Heart left ventricle (tissue), 13 donors: ENCODE measurements at regions not wholly inside any gene's neighbourhood (a gene's known extent, or its start where the extent isn't known, plus 50 kb on each side); places are given as distances from the start of the nearest gene placed in this dataset.

Experiments
- POLR2A ChIP-seq, 2 donors: fragments of 450-650 bp; IDR thresholded peaks; one replicate each; pipeline ENCODE4 v1.6.1; 2017; ENCODE audit warnings: antibody characterized with exemption in 2 of 2, mild to moderate bottlenecking in 2 of 2, moderate library complexity in 2 of 2
- TF ChIP-seq, protein P1 (sequence below), 12 donors: fragments of 200-600 bp; sonication (generic) in 4 of 12; IDR thresholded peaks; one replicate each; pipeline versions ENCODE4 v1.5.0 to v1.8.0; 2018 to 2022; ENCODE audit warnings: antibody characterized with exemption in 12 of 12, mild to moderate bottlenecking in 5 of 12
- donor health status: ischemic (EF 13 %, LVEDD 7.1; RV severe dilation, severe dysfunction).
- donor health status: DM: no; HTN: yes; CAD: no.
- donor health status: DM: no; HTN: no; CAD: no.
- donor health status: ischemic (EF 25% LVEDD 6.9; RV normal size, moderate dysfunction).
- donor health status: ischemic (EF 25% LVEDD 5.7; RV mildly dilated, moderate dysfunction).
- donor health status: ischemic (EF 35%, LVEDD 5.7; RV mildly dilated, moderate dysfunction).
- donor health status: nonischemic (EF 11% LVEDD 7.7; RV severe dilation, severe dysfunction).
- donor health status: DM: yes; HTN: yes; CAD: no.
- donor health status: PGD.
- donor health status: ischemic (EF 29% LVEDD 5.4; RV normal size, mild dysfunction).
- donor health status: nonischemic (EF 23%, LVEDD 6.1; RV moderate dilation, normal function).

DNA sequence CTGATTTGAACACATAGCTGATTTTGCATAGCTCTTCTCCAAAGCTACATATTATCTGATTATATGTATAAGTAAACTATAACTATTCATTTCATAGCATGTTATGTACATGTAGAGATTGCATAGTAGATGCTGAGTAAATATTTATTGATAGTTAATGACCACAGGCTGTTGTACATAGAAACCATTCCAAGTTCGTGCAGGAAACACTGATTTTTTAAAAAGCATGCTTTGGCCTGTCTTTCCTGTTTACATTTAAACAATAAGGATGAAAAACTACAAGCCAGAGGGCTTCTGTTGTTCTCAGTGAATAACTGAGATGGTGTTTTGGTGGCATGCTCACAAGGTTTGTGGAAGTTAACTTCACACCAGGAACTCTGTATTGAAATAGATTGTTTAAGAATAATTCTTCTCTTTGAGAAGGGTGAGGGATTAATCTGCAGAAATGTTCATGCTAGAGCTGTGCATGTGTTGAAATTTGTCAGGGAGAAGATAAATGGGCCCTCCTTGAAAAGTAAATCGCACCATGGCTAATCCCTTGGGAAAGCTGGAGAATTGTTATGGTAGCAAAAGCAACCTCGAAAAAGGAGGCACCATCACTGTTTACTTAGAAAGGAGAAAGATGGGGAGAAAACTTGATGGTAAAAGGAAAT lies 120.2 kb upstream of the SP8 start:
- TF ChIP-seq POLR2A (IDR thresholded peaks at IDR 0.05) = no peak
- TF ChIP-seq, protein P1, sequence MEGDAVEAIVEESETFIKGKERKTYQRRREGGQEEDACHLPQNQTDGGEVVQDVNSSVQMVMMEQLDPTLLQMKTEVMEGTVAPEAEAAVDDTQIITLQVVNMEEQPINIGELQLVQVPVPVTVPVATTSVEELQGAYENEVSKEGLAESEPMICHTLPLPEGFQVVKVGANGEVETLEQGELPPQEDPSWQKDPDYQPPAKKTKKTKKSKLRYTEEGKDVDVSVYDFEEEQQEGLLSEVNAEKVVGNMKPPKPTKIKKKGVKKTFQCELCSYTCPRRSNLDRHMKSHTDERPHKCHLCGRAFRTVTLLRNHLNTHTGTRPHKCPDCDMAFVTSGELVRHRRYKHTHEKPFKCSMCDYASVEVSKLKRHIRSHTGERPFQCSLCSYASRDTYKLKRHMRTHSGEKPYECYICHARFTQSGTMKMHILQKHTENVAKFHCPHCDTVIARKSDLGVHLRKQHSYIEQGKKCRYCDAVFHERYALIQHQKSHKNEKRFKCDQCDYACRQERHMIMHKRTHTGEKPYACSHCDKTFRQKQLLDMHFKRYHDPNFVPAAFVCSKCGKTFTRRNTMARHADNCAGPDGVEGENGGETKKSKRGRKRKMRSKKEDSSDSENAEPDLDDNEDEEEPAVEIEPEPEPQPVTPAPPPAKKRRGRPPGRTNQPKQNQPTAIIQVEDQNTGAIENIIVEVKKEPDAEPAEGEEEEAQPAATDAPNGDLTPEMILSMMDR (IDR thresholded peaks at IDR 0.05) = no peak
